KBM-7 (cell line): ENCODE measurements at regions not wholly inside any gene's neighbourhood (a gene's known extent, or its start where the extent isn't known, plus 50 kb on each side); places are given as distances from the start of the nearest gene placed in this dataset.
"Not testable (repeated sequence)": the region's sequence is repeated elsewhere in the genome, so short reads cannot be mapped to it uniquely, and the experiment has no call there.

Source experiments
- DNase-seq: peaks from one replicate; pipeline ENCODE4 v3.0.0-alpha.2; 2015
- in situ Hi-C: fragments of 300-500 bp; cut with MboI; formaldehyde crosslinking; loops from 2 replicates; pipeline ENCODE4 v1.14.3; 2020; ENCODE audit warnings: low sequenced_read_pairs, low pct_unique_long_range_greater_than_20kb, mixed read lengths

GRCh38 chr10:108037061-108037460, 872.6 kb upstream of the SORCS1 start:
- in situ Hi-C loops: no loop called here
- DNase-seq: no peak

- in situ Hi-C loops: no loop called here
- no peak for DNase-seq
Observed at GRCh38 chr10:108036265-108036664, 871.8 kb upstream of the SORCS1 start.

- DNase-seq: no peak
- in situ Hi-C loops: no loop called here
Observed at GRCh38 chr10:108034829-108035228, 870.3 kb upstream of the SORCS1 start.

- DNase-seq, in situ Hi-C loops: not testable (repeated sequence)
Observed at GRCh38 chr10:108033518-108033917, 869.0 kb upstream of the SORCS1 start.

- in situ Hi-C loops: no loop called here
- no peak for DNase-seq
Observed at GRCh38 chr10:108031505-108031904, 867.0 kb upstream of the SORCS1 start.

- in situ Hi-C loops: no loop called here
- DNase-seq: no peak
Observed at GRCh38 chr10:108014902-108015177, 850.3 kb upstream of the SORCS1 start.

- in situ Hi-C loops: no loop called here
- no peak for DNase-seq
Observed at GRCh38 chr10:108014145-108014901, 849.8 kb upstream of the SORCS1 start.

GRCh38 chr10:108005627-108006026, 841.1 kb upstream of the SORCS1 start:
- in situ Hi-C loops: no loop called here

GRCh38 chr10:108003576-108003975, 839.1 kb upstream of the SORCS1 start:
- DNase-seq: no peak
- in situ Hi-C loops: no loop called here

More at GRCh38 chr10:108005627-108006026, 841.1 kb upstream of the SORCS1 start:
- no peak for DNase-seq

GRCh38 chr10:108003061-108003460, 838.6 kb upstream of the SORCS1 start:
- DNase-seq: no peak
- in situ Hi-C loops: no loop called here

GRCh38 chr10:108000365-108000764, 835.9 kb upstream of the SORCS1 start:
- in situ Hi-C loops: no loop called here
- DNase-seq: no peak

GRCh38 chr10:107994621-107995270, 830.2 kb upstream of the SORCS1 start:
- DNase-seq: no peak
- in situ Hi-C loops: no loop called here

- in situ Hi-C loops: no loop called here
- DNase-seq: no peak
Observed at GRCh38 chr10:107986571-107986970, 822.1 kb upstream of the SORCS1 start.

GRCh38 chr10:107984581-107984980, 820.1 kb upstream of the SORCS1 start:
- no peak for DNase-seq
- in situ Hi-C loops: no loop called here

- in situ Hi-C loops: no loop called here
- DNase-seq: no peak
Observed at GRCh38 chr10:107984149-107984548, 819.6 kb upstream of the SORCS1 start.

- DNase-seq: no peak
- in situ Hi-C loops: no loop called here
Observed at GRCh38 chr10:107978455-107978854, 813.9 kb upstream of the SORCS1 start.

- no peak for DNase-seq
- in situ Hi-C loops: no loop called here
Observed at GRCh38 chr10:107971973-107972372, 807.5 kb upstream of the SORCS1 start.

GRCh38 chr10:107971411-107971810, 806.9 kb upstream of the SORCS1 start:
- DNase-seq: no peak
- in situ Hi-C loops: no loop called here

GRCh38 chr10:107970512-107970911, 806.0 kb upstream of the SORCS1 start:
- in situ Hi-C loops: no loop called here
- DNase-seq: no peak

- in situ Hi-C loops: no loop called here
- DNase-seq: no peak
Observed at GRCh38 chr10:107969936-107970335, 805.4 kb upstream of the SORCS1 start.

GRCh38 chr10:107966826-107967225, 802.3 kb upstream of the SORCS1 start:
- in situ Hi-C loops: no loop called here
- no peak for DNase-seq
